ENCODE measurements at regions not wholly inside any gene's neighbourhood (a gene's known extent, or its start where the extent isn't known, plus 50 kb on each side); places are given as distances from the start of the nearest gene placed in this dataset.

DNA sequence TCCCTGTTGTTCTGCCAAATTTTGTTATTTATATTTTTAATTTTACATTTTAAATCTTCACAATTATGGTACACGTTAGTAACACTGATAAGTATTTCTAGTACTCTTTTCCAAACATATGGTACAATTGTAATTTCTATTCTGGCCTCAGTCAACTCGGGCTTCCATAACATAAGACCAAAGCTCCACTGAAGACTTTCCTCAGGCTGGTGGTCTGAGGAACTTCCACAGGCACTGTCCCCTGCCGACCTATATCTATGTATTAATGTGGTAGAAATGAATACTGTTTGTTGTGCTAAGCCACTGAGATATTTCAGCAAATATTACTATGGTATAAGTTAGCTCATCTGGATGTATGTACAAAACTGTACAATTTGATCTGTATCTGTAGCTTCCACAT, 407.6 kb upstream of the ZNF804A start (continued):
- TF ChIP-seq CEBPG (CRISPR knock-in tag; IDR thresholded peaks at IDR 0.05) (no peak), CEBPG (tag; conservative IDR thresholded peaks at IDR 0.05 in 1 of 2, IDR thresholded peaks at IDR 0.05 in 1 of 2) (no peak), RHOXF2B (CRISPR knock-in tag; conservative IDR thresholded peaks at IDR 0.05) (no peak), RBM17 (IDR thresholded peaks at IDR 0.05; ENCODE audit: borderline replicate concordance, low read depth, low read length) (no peak), ZNF124 (CRISPR knock-in tag; IDR thresholded peaks at IDR 0.05) (no peak), KLF6 (CRISPR knock-in tag; IDR thresholded peaks at IDR 0.05; ENCODE audit: borderline replicate concordance) (no peak), POU5F1 (IDR thresholded peaks at IDR 0.05; ENCODE audit: borderline replicate concordance, low read depth, low read length, partially characterized antibody) (no peak), SLC30A9 (CRISPR knock-in tag; IDR thresholded peaks at IDR 0.05) (no peak)

- Histone ChIP-seq H3K4me3 (no peak overlapping the region), H3K4me2 (ENCODE audit: insufficient read depth, low read length) (no peak overlapping the region), H3K4me1 (replicated peaks in 1 of 2; ENCODE audit: control insufficient read depth in 2 of 2, insufficient read depth in 2 of 2, low read length in 2 of 2) (no peaks in the 10 kb centered on the region), H3K36me3 (ENCODE audit: control insufficient read depth, insufficient read depth, low read length) (no peaks in the 10 kb centered on the region), H3K27me3 (ENCODE audit: control insufficient read depth in 2 of 2, insufficient read depth in 2 of 2, low read length in 2 of 2) (no peaks in the 10 kb centered on the region), H3K27ac (ENCODE audit: extremely low read depth, low read depth, low read length) (peak overlapping the region; percentile 22; the same call in 1 of the 3 replicates), H3K9ac (ENCODE audit: insufficient read depth in 1 of 2, low read depth in 2 of 2, low read length in 2 of 2) (peak overlapping the region in 1 of 2 experiments; percentile 11; a peak in 1 of 4 replicates), H2AFZ (ENCODE audit: low read depth, low read length) (no peak overlapping the region; the same call in 1 of the 2 replicates), H3K9me3 (replicated peaks; ENCODE audit: control insufficient read depth, insufficient read depth, low read depth, low read length) (no peaks in the 10 kb centered on the region), H3K79me2 (ENCODE audit: control insufficient read depth, insufficient read depth, low read length) (peaks cover 5% of the 10 kb centered on the region; the same call in 1 of the 3 replicates), H3K9me1 (ENCODE audit: control insufficient read depth, insufficient read depth, low read length) (no peaks in the 10 kb centered on the region), H4K20me1 (replicated peaks; ENCODE audit: control insufficient read depth, insufficient read depth, low read length) (no peaks in the 10 kb centered on the region)
- WGBS (ENCODE audit: insufficient coverage, low coverage, missing lambda C conversion rate): 20% methylated on average over 2 of the region's 2 CpGs
- CTCF ChIA-PET (ENCODE audit: low intra/inter-chr PET ratio): no interaction called here
- in situ Hi-C loops (cut with MboI): no loop called here
- ATAC-seq (peak; percentile 39), DNase-seq (ENCODE audit: extremely low read depth in 1 of 4, low spot score in 3 of 4) (no peak), FAIRE-seq (no peak)
- intact Hi-C loops (cut with micrococcal nuclease): no loop called here
- BruUV-seq (replicated peaks): no TSS peak
- POLR2A ChIA-PET: interaction anchor here (1.0 to 1.2 kb wide), 2 partner anchors 9 kb away, joined by 3 to 4 read pairs; no protein-coding TSS in a partner anchor
- TF ChIP-seq CEBPB (tag; IDR thresholded peaks at IDR 0.05) (peak; percentile 75), SMARCB1 (IDR thresholded peaks at IDR 0.05; ENCODE audit: insufficient read length, low read depth) (no peak)
These were observed 405.7 kb upstream of the ZNF804A start for GRCh38 chr2:184192649-184193048.
